ENCODE measurements at regions not wholly inside any gene's neighbourhood (a gene's known extent, or its start where the extent isn't known, plus 50 kb on each side); places are given as distances from the start of the nearest gene placed in this dataset.

GRCh38 chr1:184825571-184825970 is 70.9 kb upstream of the EDEM3 start:
- TF ChIP-seq POLR2AphosphoS5 (IDR thresholded peaks at IDR 0.05) (no peak), CTCF (IDR thresholded peaks at IDR 0.05 in 8 of 11, conservative IDR thresholded peaks at IDR 0.05 in 3 of 11) (no peak), POLR2A (IDR thresholded peaks at IDR 0.05) (no peak)

Data from spleen (tissue), 7 donors.